CD14-positive monocyte (primary cell): ENCODE measurements at regions not wholly inside any gene's neighbourhood (a gene's known extent, or its start where the extent isn't known, plus 50 kb on each side); places are given as distances from the start of the nearest gene placed in this dataset.

ENCODE experiments used
- DNase-seq, 3 donors: peaks; one replicate each; pipeline ENCODE4 v3.0.0-alpha.2; 2011 to 2022
- H2AFZ ChIP-seq: 2 replicates; pipeline ENCODE4 v1.6.0; 2012; ENCODE audit warnings: mild to moderate bottlenecking, low read depth, low read length, inconsistent platforms; ENCODE audit not compliant: insufficient read depth, poor library complexity, severe bottlenecking
- H3K27ac ChIP-seq, 2 donors: 1 replicate in 1 of 2; 2 replicates in 1 of 2; pipeline ENCODE4 v1.5.1; 2012 to 2013; ENCODE audit warnings: low read length in 2 of 2, control low read depth in 1 of 2, inconsistent platforms in 1 of 2, low read depth in 1 of 2, mild to moderate bottlenecking in 1 of 2
- H3K27me3 ChIP-seq, 2 donors: one replicate each; pipeline versions ENCODE4 v1.6.0 to v1.6.1; 2011 to 2013; ENCODE audit warnings: low read length in 2 of 2; ENCODE audit not compliant: control insufficient read depth in 2 of 2, insufficient read depth in 2 of 2
- H3K36me3 ChIP-seq, 2 donors: replicated peaks in 1 of 2; 1 replicate in 1 of 2; 2 replicates in 1 of 2; pipeline versions ENCODE4 v1.5.1 to v1.6.1; 2012 to 2013; ENCODE audit warnings: low read length in 2 of 2, control low read depth in 1 of 2, inconsistent platforms in 1 of 2, mild to moderate bottlenecking in 1 of 2; ENCODE audit not compliant: insufficient read depth in 2 of 2, control insufficient read depth in 1 of 2
- H3K4me1 ChIP-seq, 2 donors: 1 replicate in 1 of 2; 2 replicates in 1 of 2; pipeline versions ENCODE4 v1.5.1 to v1.6.1; 2012 to 2013; ENCODE audit warnings: low read length in 2 of 2, control low read depth in 1 of 2, inconsistent platforms in 1 of 2, mild to moderate bottlenecking in 1 of 2, moderate library complexity in 1 of 2; ENCODE audit not compliant: insufficient read depth in 2 of 2, control insufficient read depth in 1 of 2
- H3K4me2 ChIP-seq: replicated peaks from 2 replicates; pipeline ENCODE3; 2012; ENCODE audit warnings: low read length, moderate library complexity, mild to moderate bottlenecking; ENCODE audit not compliant: poor library complexity, severe bottlenecking; ENCODE audit errors: extremely low read depth
- H3K4me3 ChIP-seq, 3 experiments: fragments of 200-600 bp in 1 of 3; sonication (generic) in 1 of 3; replicated peaks in 1 of 3; 1 replicate in 2 of 3; 2 replicates in 1 of 3; pipeline ENCODE4 v1.5.1; 2011 to 2013; ENCODE audit warnings: low read length in 3 of 3, mild to moderate bottlenecking in 3 of 3, control low read depth in 2 of 3, low read depth in 2 of 3, inconsistent platforms in 1 of 3, moderate library complexity in 1 of 3
- H3K79me2 ChIP-seq: 2 replicates; pipeline ENCODE4 v1.6.0; 2012; ENCODE audit warnings: mild to moderate bottlenecking, control low read depth, inconsistent platforms, low read length, moderate library complexity; ENCODE audit not compliant: insufficient read depth
- H3K9ac ChIP-seq: 2 replicates; pipeline ENCODE4 v1.6.0; 2017; ENCODE audit warnings: low read length, mild to moderate bottlenecking; ENCODE audit not compliant: insufficient read depth, poor library complexity, severe bottlenecking
- H3K9me3 ChIP-seq, 2 donors: replicated peaks in 1 of 2; 1 replicate in 1 of 2; 2 replicates in 1 of 2; pipeline versions ENCODE4 v1.5.1 to v1.6.1; 2012 to 2013; ENCODE audit warnings: low read length in 2 of 2, control low read depth in 1 of 2; ENCODE audit not compliant: control insufficient read depth in 1 of 2, insufficient read depth in 1 of 2
- H4K20me1 ChIP-seq: 2 replicates; pipeline ENCODE4 v1.6.0; 2012; ENCODE audit warnings: mild to moderate bottlenecking, low read length, control low read depth, moderate library complexity; ENCODE audit not compliant: insufficient read depth
- H3K27ac Mint-ChIP-seq, 7 donors: one replicate each; pipeline ENCODE4 v1.8.0; 2020; ENCODE audit warnings: mild to moderate bottlenecking in 7 of 7, mixed read lengths in 7 of 7, moderate library complexity in 6 of 7, inconsistent platforms in 2 of 7
- H3K27me3 Mint-ChIP-seq, 3 donors: one replicate each; pipeline ENCODE4 v1.8.0; 2021 to 2022; ENCODE audit warnings: low read depth in 3 of 3, mild to moderate bottlenecking in 3 of 3, mixed read lengths in 3 of 3, moderate library complexity in 3 of 3, inconsistent platforms in 1 of 3
- H3K36me3 Mint-ChIP-seq, 2 donors: one replicate each; pipeline ENCODE4 v1.8.0; 2020; ENCODE audit warnings: mixed read lengths in 2 of 2, inconsistent platforms in 1 of 2, mild to moderate bottlenecking in 1 of 2
- H3K4me1 Mint-ChIP-seq: one replicate; pipeline ENCODE4 v1.8.0; 2020; ENCODE audit warnings: mild to moderate bottlenecking, mixed read lengths
- H3K4me3 Mint-ChIP-seq, 2 donors: one replicate each; pipeline ENCODE4 v1.8.0; 2020; ENCODE audit warnings: mild to moderate bottlenecking in 2 of 2, mixed read lengths in 2 of 2, moderate library complexity in 1 of 2
- H3K9me3 Mint-ChIP-seq, 7 donors: one replicate each; pipeline ENCODE4 v1.8.0; 2020 to 2022; ENCODE audit warnings: mixed read lengths in 7 of 7, mild to moderate bottlenecking in 6 of 7, moderate library complexity in 6 of 7, inconsistent platforms in 2 of 7
- CTCF ChIP-seq: fragments of 200-600 bp; IDR thresholded peaks from one replicate; pipeline ENCODE4 v1.8.0; 2022; ENCODE audit warnings: antibody characterized with exemption, mild to moderate bottlenecking
- WGBS: methylation state at CpG from one replicate; pipeline ENCODE4 v1.1.5; 2013; ENCODE audit warnings: missing lambda C conversion rate; ENCODE audit not compliant: insufficient coverage; 5-methylcytosine and 5-hydroxymethylcytosine counted together
- intact Hi-C, 2 donors: fragments of 100-400 bp; cut with micrococcal nuclease; formaldehyde crosslinking; loops; one replicate each; pipeline versions ENCODE4 v1.15.0 to v1.15.1; 2023

DNA sequence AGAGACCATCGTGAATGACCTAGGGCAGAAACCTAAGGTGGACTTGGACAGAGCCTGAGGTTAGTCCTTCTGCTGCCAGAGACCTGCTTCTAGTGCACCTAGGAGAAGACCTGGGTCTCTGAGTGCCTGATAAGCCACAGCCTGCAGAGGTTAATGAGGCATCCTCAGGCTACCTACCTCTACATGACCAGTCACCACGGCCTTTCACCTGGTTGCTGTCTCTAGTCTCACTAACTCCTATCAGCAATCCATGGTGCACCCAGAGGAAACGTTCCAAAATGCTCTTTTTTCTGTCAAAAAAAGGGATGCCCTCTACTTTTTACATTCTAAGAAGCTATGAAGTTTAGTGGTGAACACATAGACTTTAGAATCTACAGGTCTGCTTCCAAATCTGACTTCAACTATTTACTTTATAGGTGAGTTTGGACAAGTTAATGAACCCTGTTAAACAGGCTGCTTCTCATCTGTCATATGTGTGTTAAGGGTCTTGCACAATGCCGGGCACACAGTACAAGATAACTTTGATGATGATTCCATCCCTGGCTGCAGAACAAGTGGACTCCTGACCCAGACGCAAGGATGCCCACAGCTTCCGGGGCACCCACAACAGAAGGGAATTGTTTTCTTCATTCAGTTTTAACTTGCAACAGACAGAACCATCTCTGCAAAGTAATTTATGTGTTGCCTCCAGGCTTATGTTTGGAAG, 469.9 kb upstream of the CDH5 start:
- Histone ChIP-seq H3K27ac (no peak overlapping the region), H3K9ac (no peak overlapping the region), H3K4me1 (no peaks in the 10 kb centered on the region), H3K4me2 (no peak overlapping the region), H3K9me3 (no peaks in the 10 kb centered on the region), H2AFZ (no peak overlapping the region), H3K36me3 (no peaks in the 10 kb centered on the region), H4K20me1 (no peaks in the 10 kb centered on the region), H3K27me3 (no peaks in the 10 kb centered on the region), H3K4me3 (no peak overlapping the region), H3K79me2 (no peaks in the 10 kb centered on the region)
- intact Hi-C loops = no loop called here
- Mint-ChIP-seq H3K4me3 (no peak overlapping the region), H3K4me1 (no peaks in the 10 kb centered on the region), H3K27ac (no peak overlapping the region), H3K27me3 (peaks cover 0 to 10% (median 0%) of the 10 kb centered on the region in 3 donors), H3K36me3 (no peaks in the 10 kb centered on the region), H3K9me3 (peaks cover 0 to 11% (median 0%) of the 10 kb centered on the region in 7 donors)
- TF ChIP-seq CTCF = no peak
- 79% methylated on average over 4 of the region's 6 CpGs for WGBS
- DNase-seq = no peak

DNA sequence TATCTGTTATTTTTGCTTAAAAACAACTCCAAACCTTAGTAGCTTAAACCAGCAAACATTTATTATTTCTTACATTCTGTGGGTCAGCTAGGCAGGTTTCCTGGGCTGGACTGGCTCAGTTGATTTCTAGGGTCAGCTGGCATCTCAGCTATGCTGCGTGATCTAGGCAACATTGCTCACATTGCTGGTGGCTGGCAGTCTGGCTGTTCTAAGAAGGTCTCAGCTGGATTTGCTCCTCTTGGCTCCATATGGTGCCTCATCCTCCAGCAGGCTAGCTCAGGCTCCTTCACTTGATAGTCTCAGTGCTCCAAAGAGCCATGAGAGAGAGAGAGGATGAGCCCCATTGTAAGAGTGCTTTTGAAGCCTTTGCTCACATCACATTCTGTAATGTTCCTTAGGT, 470.6 kb upstream of the CDH5 start:
- no peak overlapping the region for H3K4me3 ChIP-seq
- no peak overlapping the region for H2AFZ ChIP-seq
- Mint-ChIP-seq H3K27me3 (peaks cover 0 to 11% (median 0%) of the 10 kb centered on the region in 3 donors), H3K4me3 (no peak overlapping the region), H3K9me3 (peaks cover 0 to 11% (median 0%) of the 10 kb centered on the region in 7 donors), H3K27ac (no peak overlapping the region), H3K4me1 (no peaks in the 10 kb centered on the region), H3K36me3 (no peaks in the 10 kb centered on the region)
- H3K27me3 ChIP-seq = no peaks in the 10 kb centered on the region
- H3K36me3 ChIP-seq = no peaks in the 10 kb centered on the region
- no peaks in the 10 kb centered on the region for H3K9me3 ChIP-seq
- no peak overlapping the region for H3K27ac ChIP-seq
- H3K79me2 ChIP-seq = no peaks in the 10 kb centered on the region
- H3K4me2 ChIP-seq = no peak overlapping the region
- no peaks in the 10 kb centered on the region for H3K4me1 ChIP-seq
- TF ChIP-seq CTCF = no peak
- DNase-seq = no peak
- H3K9ac ChIP-seq = no peak overlapping the region
- H4K20me1 ChIP-seq = no peaks in the 10 kb centered on the region
- intact Hi-C loops = no loop called here
- 90% methylated on average over 1 of the region's 1 CpG for WGBS
